ENCODE measurements at regions not wholly inside any gene's neighbourhood (a gene's known extent, or its start where the extent isn't known, plus 50 kb on each side); places are given as distances from the start of the nearest gene placed in this dataset.

DNA sequence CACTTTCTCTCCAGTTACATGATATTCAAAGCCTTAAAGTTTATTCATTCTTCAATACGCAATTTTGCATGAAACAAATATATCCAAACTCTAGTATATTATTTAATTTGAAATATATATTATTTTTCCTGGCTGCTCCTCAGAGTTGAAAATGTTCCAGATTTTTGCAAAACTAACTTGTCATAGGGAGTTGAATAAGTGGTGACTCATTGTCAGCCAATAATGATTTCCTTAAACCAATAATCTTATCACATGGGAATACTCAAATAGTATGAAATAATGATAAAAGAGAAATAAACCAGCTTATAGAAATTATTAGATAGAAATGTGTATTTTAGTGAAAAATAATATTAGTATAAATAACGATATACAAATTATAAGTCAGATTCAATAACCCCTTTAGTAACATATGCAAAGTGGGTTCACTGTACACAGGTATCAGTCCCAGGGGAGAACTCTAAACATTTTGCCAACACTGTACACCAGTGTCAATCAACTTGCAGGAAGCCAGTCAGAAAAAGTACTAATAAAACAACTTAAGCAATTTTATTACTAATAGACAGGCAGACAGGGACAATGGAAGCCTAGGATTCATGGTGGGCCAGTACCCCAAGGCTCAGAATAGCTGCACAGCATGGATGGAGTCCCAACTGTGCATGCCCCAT is 222.6 kb upstream of the KLHL1 start:
- intact Hi-C loops (cut with DNase I): no loop called here
- no peaks in the 10 kb centered on the region for H3K4me1 ChIP-seq
- ATAC-seq (no peak), DNase-seq (no peak)
- 91 to 94% (median 92%) methylated on average over 2 of the region's 2 CpGs for WGBS, 3 donors
- no peaks in the 10 kb centered on the region for H3K27me3 ChIP-seq (ENCODE audit: insufficient read depth in 3 of 3, low read length in 2 of 3)
- TF ChIP-seq CTCF (IDR thresholded peaks at IDR 0.05): no peak
- no peaks in the 10 kb centered on the region for H3K9me3 ChIP-seq
- no peak overlapping the region for H3K27ac ChIP-seq
- no peak overlapping the region for H3K4me3 ChIP-seq
- no peaks in the 10 kb centered on the region for H3K36me3 ChIP-seq (ENCODE audit: insufficient read depth in 1 of 2, low read depth in 1 of 2)

DNA sequence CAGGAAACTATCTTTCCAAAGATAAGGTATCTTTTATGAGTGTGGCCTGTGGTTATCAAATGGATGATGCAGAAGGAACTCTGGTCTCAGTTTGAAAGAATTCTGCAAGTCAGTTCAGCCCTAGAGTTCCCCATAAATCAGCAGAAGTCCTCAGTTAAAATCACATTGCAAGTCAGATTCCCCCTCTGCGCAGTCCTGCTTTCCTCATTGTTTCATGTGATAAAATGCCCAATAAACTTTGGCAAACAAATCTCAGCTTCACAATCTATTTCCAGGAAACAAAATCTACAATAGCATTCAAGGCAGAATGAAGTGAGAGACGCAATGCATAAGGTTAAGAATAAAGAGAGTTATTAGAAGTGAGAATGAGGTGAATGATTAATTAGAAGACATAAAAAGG is 216.3 kb upstream of the KLHL1 start:
- DNase-seq: no peak
- TF ChIP-seq CTCF (IDR thresholded peaks at IDR 0.05): no peak
- no peaks in the 10 kb centered on the region for H3K36me3 ChIP-seq (ENCODE audit: insufficient read depth in 1 of 2, low read depth in 1 of 2)
- WGBS, 3 donors: 77 to 92% (median 78%) methylated on average over 2 of the region's 2 CpGs
- no peak overlapping the region for H3K4me3 ChIP-seq
- H3K4me1 ChIP-seq: no peaks in the 10 kb centered on the region
- intact Hi-C loops (cut with DNase I): no loop called here
- no peaks in the 10 kb centered on the region for H3K9me3 ChIP-seq
- H3K27me3 ChIP-seq (ENCODE audit: insufficient read depth in 3 of 3, low read length in 2 of 3): no peaks in the 10 kb centered on the region
- H3K27ac ChIP-seq: no peak overlapping the region
- ATAC-seq: no peak

- Histone ChIP-seq H3K27me3 (ENCODE audit: insufficient read depth in 3 of 3, low read length in 2 of 3) (no peaks in the 10 kb centered on the region), H3K9me3 (no peaks in the 10 kb centered on the region), H3K27ac (no peak overlapping the region), H3K4me1 (no peaks in the 10 kb centered on the region), H3K36me3 (ENCODE audit: insufficient read depth in 1 of 2, low read depth in 1 of 2) (no peaks in the 10 kb centered on the region), H3K4me3 (no peak overlapping the region)
- ATAC-seq (no peak), DNase-seq (no peak)
- WGBS, 3 donors: 68 to 73% (median 71%) methylated on average over 2 of the region's 2 CpGs
- intact Hi-C loops (cut with DNase I): no loop called here
- TF ChIP-seq CTCF (IDR thresholded peaks at IDR 0.05): no peak
These were observed 202.9 kb upstream of the KLHL1 start for GRCh38 chr13:70311191-70311590.

- H3K4me3 ChIP-seq: no peak overlapping the region
- DNase-seq (no peak), ATAC-seq (no peak)
- H3K27ac ChIP-seq: no peak overlapping the region
- 29 to 31% (median 30%) methylated on average over 4 of the region's 4 CpGs for WGBS, 3 donors
- no peaks in the 10 kb centered on the region for H3K4me1 ChIP-seq
- no peaks in the 10 kb centered on the region for H3K9me3 ChIP-seq
- intact Hi-C loops (cut with DNase I): no loop called here
- no peaks in the 10 kb centered on the region for H3K36me3 ChIP-seq (ENCODE audit: insufficient read depth in 1 of 2, low read depth in 1 of 2)
- no peaks in the 10 kb centered on the region for H3K27me3 ChIP-seq (ENCODE audit: insufficient read depth in 3 of 3, low read length in 2 of 3)
- no peak for TF ChIP-seq CTCF (IDR thresholded peaks at IDR 0.05)
These were observed 202.3 kb upstream of the KLHL1 start for GRCh38 chr13:70310396-70311119.
